PC-3 (cell line): ENCODE measurements at regions not wholly inside any gene's neighbourhood (a gene's known extent, or its start where the extent isn't known, plus 50 kb on each side); places are given as distances from the start of the nearest gene placed in this dataset.

ENCODE experiments used
- CTCF ChIP-seq: fragments of 300-600 bp; sonication (generic); conservative IDR thresholded peaks from 2 replicates; pipeline ENCODE4 v1.5.1; 2017; ENCODE audit warnings: antibody characterized with exemption, low read depth, mild to moderate bottlenecking, low read length
- EZH2 ChIP-seq: fragments of 300-600 bp; sonication (generic); IDR thresholded peaks from one replicate; pipeline ENCODE4 v1.6.1; 2017; ENCODE audit warnings: antibody characterized with exemption, mild to moderate bottlenecking, low read length; ENCODE audit not compliant: unreplicated experiment
- EZH2phosphoT487 ChIP-seq: fragments of 300-600 bp; sonication (generic); IDR thresholded peaks from 2 replicates; pipeline ENCODE4 v1.6.1; 2018; ENCODE audit warnings: mild to moderate bottlenecking, antibody characterized with exemption, low read length, borderline replicate concordance

- no peak for TF ChIP-seq EZH2
- TF ChIP-seq CTCF = peak; percentile 57
- TF ChIP-seq EZH2phosphoT487 = no peak
Measured at GRCh38 chr3:34111361-34111760, 312.9 kb downstream of the PDCD6IP start.
